GM23338 (cell line): ENCODE measurements at regions not wholly inside any gene's neighbourhood (a gene's known extent, or its start where the extent isn't known, plus 50 kb on each side); places are given as distances from the start of the nearest gene placed in this dataset.
A peak's percentile ranks its signal among the peaks of the same experiment; 100 is the strongest.
"Not testable (repeated sequence)": the region's sequence is repeated elsewhere in the genome, so short reads cannot be mapped to it uniquely, and the experiment has no call there.

Source experiments
- ATAC-seq: fragments of 200-7000 bp; cut with Tn5 transposase; 3 replicates; pipeline ENCODE4 v1.9.1; 2020
- DNase-seq: peaks from one replicate; pipeline ENCODE4 v3.0.0-alpha.2; 2015; ENCODE audit warnings: low spot score
- H2AFZ ChIP-seq: fragments of 200-600 bp; sonication (generic); 2 replicates; pipeline ENCODE4 v1.8.0; 2016; ENCODE audit warnings: antibody characterized with exemption, mild to moderate bottlenecking, moderate library complexity
- H3F3A ChIP-seq: fragments of 200-600 bp; sonication (generic); replicated peaks from 2 replicates; pipeline ENCODE4 v1.8.0; 2017; ENCODE audit warnings: antibody characterized with exemption, mixed run types, low read depth
- H3K27ac ChIP-seq: fragments of 200-600 bp; sonication (generic); 2 replicates; pipeline ENCODE4 v1.6.1; 2016; ENCODE audit warnings: low read depth
- H3K27me3 ChIP-seq: fragments of 200-600 bp; sonication (generic); 2 replicates; pipeline ENCODE4 v1.8.0; 2016; ENCODE audit warnings: mild to moderate bottlenecking, mixed run types, moderate library complexity; ENCODE audit not compliant: insufficient read depth
- H3K36me3 ChIP-seq: fragments of 200-600 bp; sonication (generic); 2 replicates; pipeline ENCODE4 v1.8.0; 2016; ENCODE audit warnings: mild to moderate bottlenecking; ENCODE audit not compliant: insufficient read depth
- H3K4me1 ChIP-seq: fragments of 200-600 bp; sonication (generic); 2 replicates; pipeline ENCODE4 v1.8.0; 2016; ENCODE audit warnings: mild to moderate bottlenecking, moderate library complexity; ENCODE audit not compliant: insufficient read depth
- H3K4me2 ChIP-seq: fragments of 200-600 bp; sonication (generic); 2 replicates; pipeline ENCODE4 v1.7.1; 2017; ENCODE audit warnings: mixed run types
- H3K4me3 ChIP-seq: fragments of 200-600 bp; sonication (generic); 2 replicates; pipeline ENCODE4 v1.6.1; 2016; ENCODE audit warnings: mixed run types
- H3K79me2 ChIP-seq: fragments of 200-600 bp; sonication (generic); replicated peaks from 2 replicates; pipeline ENCODE4 v1.8.0; 2017; ENCODE audit warnings: mild to moderate bottlenecking; ENCODE audit not compliant: insufficient read depth
- H3K9me2 ChIP-seq: fragments of 200-600 bp; sonication (generic); 2 replicates; pipeline ENCODE4 v1.8.0; 2017; ENCODE audit not compliant: insufficient read depth
- H4K20me1 ChIP-seq: fragments of 200-600 bp; sonication (generic); replicated peaks from 2 replicates; pipeline ENCODE4 v1.8.0; 2017; ENCODE audit warnings: mild to moderate bottlenecking; ENCODE audit not compliant: insufficient read depth
- H3K27ac Mint-ChIP-seq: 2 replicates; pipeline ENCODE4 v1.8.0; 2020; ENCODE audit warnings: inconsistent platforms, mild to moderate bottlenecking, moderate library complexity, mixed read lengths
- H3K27me3 Mint-ChIP-seq: 3 replicates; pipeline ENCODE4 v1.8.0; 2022; ENCODE audit warnings: low read depth, mild to moderate bottlenecking, moderate library complexity, mixed read lengths, inconsistent platforms; ENCODE audit not compliant: insufficient read depth, poor library complexity
- H3K36me3 Mint-ChIP-seq: 3 replicates; pipeline ENCODE4 v1.8.0; 2021; ENCODE audit warnings: low read depth, mild to moderate bottlenecking, inconsistent platforms, moderate library complexity, mixed read lengths
- H3K4me1 Mint-ChIP-seq: 3 replicates; pipeline ENCODE4 v1.8.0; 2020; ENCODE audit warnings: mild to moderate bottlenecking, inconsistent platforms, mixed read lengths
- H3K4me3 Mint-ChIP-seq: 3 replicates; pipeline ENCODE4 v1.8.0; 2021; ENCODE audit warnings: moderate library complexity, mild to moderate bottlenecking, inconsistent platforms, mixed read lengths
- H3K9me3 Mint-ChIP-seq: 3 replicates; pipeline ENCODE4 v1.8.0; 2020; ENCODE audit warnings: moderate library complexity, mild to moderate bottlenecking, inconsistent platforms, mixed read lengths
- CREB1 ChIP-seq: fragments of 250-450 bp; sonication (Bioruptor Pico); IDR thresholded peaks from 2 replicates; pipeline ENCODE4 v1.5.0; 2020; ENCODE audit warnings: low read depth, mild to moderate bottlenecking, moderate library complexity
- EZH2 ChIP-seq: fragments of 200-600 bp; sonication (generic); IDR thresholded peaks from one replicate; pipeline ENCODE4 v1.8.0; 2017; ENCODE audit warnings: antibody characterized with exemption, mild to moderate bottlenecking, low read depth; ENCODE audit not compliant: unreplicated experiment
- EZH2phosphoT487 ChIP-seq: fragments of 200-600 bp; sonication (generic); IDR thresholded peaks from one replicate; pipeline ENCODE4 v1.8.1; 2018; ENCODE audit warnings: antibody characterized with exemption; ENCODE audit not compliant: unreplicated experiment
- JUNB ChIP-seq: IDR thresholded peaks from one replicate; pipeline ENCODE4 v1.6.1; 2016; ENCODE audit warnings: antibody characterized with exemption; ENCODE audit not compliant: unreplicated experiment
- NANOG ChIP-seq: IDR thresholded peaks from 2 replicates; pipeline ENCODE4 v1.6.1; 2016; ENCODE audit warnings: antibody characterized with exemption, borderline replicate concordance
- REST ChIP-seq: IDR thresholded peaks from one replicate; pipeline ENCODE4 v1.6.1; 2018; ENCODE audit warnings: antibody characterized with exemption; ENCODE audit not compliant: unreplicated experiment
- ZNF114 ChIP-seq: fragments of 250-450 bp; sonication (Bioruptor Pico); IDR thresholded peaks from 2 replicates; pipeline ENCODE4 v1.5.0; 2020; ENCODE audit warnings: mild to moderate bottlenecking, moderate library complexity

GRCh38 chr3:178140531-178141304, 395.5 kb upstream of the KCNMB2 start (continued):
- TF ChIP-seq REST (no peak), EZH2phosphoT487 (no peak), NANOG (no peak), ZNF114 (no peak), EZH2 (no peak), JUNB (no peak)

- H3K36me3 ChIP-seq, H3K4me1 Mint-ChIP-seq, H4K20me1 ChIP-seq, H3K4me2 ChIP-seq, H3K27me3 Mint-ChIP-seq, ATAC-seq, H3K27me3 ChIP-seq, H3K9me3 Mint-ChIP-seq, H3K36me3 Mint-ChIP-seq, H3K4me3 Mint-ChIP-seq, H3K4me1 ChIP-seq, H3F3A ChIP-seq, H3K27ac ChIP-seq, DNase-seq, H3K4me3 ChIP-seq, H2AFZ ChIP-seq, H3K79me2 ChIP-seq, H3K9me2 ChIP-seq, H3K27ac Mint-ChIP-seq: not testable (repeated sequence)
Observed at GRCh38 chr3:178141305-178141684, 394.9 kb upstream of the KCNMB2 start.

- Histone ChIP-seq H3K9me2 (no peaks in the 10 kb centered on the region), H3K4me1 (no peaks in the 10 kb centered on the region), H4K20me1 (no peaks in the 10 kb centered on the region), H3K27ac (no peak overlapping the region), H3K36me3 (no peaks in the 10 kb centered on the region), H3K27me3 (no peaks in the 10 kb centered on the region), H3K79me2 (no peaks in the 10 kb centered on the region), H2AFZ (peak overlapping the region; percentile 83; the same call in 1 of the 2 replicates), H3K4me3 (no peak overlapping the region), H3K4me2 (no peak overlapping the region), H3F3A (no peaks in the 10 kb centered on the region)
- Mint-ChIP-seq H3K4me3 (no peak overlapping the region), H3K36me3 (no peaks in the 10 kb centered on the region), H3K27ac (no peak overlapping the region), H3K4me1 (peaks cover 3% of the 10 kb centered on the region; the same call in 2 of the 3 replicates), H3K27me3 (peaks cover 3% of the 10 kb centered on the region), H3K9me3 (no peaks in the 10 kb centered on the region)
- DNase-seq: no peak
- no peak for ATAC-seq
- TF ChIP-seq CREB1: no peak
Observed at GRCh38 chr3:178146406-178146831, 389.8 kb upstream of the KCNMB2 start.
